ENCODE measurements at regions not wholly inside any gene's neighbourhood (a gene's known extent, or its start where the extent isn't known, plus 50 kb on each side); places are given as distances from the start of the nearest gene placed in this dataset.

DNA sequence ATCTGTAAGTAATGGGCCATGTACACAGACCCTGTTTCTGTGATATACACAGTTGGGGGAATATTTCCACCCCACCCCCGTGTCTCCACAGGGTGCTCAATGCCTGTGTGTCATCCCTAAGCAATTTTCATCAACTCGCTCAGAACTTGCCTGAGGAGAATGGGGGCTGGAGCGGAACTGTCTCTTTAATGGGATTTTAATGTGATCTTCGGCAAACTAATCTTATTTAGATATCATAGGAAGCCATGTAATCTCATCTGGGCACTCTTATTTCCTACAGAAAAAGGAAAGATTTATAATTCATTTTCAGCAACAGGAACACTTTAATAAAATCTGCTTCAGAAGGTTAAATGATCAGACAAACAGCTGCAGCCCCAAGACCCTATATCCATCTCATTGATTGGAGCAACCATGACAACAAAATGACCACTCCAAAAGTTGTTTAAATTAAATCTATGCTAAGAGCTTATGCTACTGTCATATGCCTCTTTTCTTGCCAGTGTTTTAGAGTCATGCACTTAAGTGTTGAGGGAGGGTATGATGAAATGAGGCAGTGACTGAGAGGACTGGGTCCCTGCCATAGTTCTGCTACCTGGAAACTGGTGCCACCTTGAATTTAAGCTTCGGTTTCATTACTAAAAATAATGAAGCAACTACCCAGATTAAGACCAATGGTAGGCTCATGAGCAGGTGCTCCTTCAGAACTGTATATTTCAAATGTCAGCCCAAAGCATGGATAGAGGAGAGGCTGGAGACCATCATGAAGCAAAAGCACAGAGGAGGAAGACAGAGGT lies 183.1 kb upstream of the DDX18 start:
- no peak for TF ChIP-seq EZH2phosphoT487 (IDR thresholded peaks at IDR 0.05)
- TF ChIP-seq, protein P1, sequence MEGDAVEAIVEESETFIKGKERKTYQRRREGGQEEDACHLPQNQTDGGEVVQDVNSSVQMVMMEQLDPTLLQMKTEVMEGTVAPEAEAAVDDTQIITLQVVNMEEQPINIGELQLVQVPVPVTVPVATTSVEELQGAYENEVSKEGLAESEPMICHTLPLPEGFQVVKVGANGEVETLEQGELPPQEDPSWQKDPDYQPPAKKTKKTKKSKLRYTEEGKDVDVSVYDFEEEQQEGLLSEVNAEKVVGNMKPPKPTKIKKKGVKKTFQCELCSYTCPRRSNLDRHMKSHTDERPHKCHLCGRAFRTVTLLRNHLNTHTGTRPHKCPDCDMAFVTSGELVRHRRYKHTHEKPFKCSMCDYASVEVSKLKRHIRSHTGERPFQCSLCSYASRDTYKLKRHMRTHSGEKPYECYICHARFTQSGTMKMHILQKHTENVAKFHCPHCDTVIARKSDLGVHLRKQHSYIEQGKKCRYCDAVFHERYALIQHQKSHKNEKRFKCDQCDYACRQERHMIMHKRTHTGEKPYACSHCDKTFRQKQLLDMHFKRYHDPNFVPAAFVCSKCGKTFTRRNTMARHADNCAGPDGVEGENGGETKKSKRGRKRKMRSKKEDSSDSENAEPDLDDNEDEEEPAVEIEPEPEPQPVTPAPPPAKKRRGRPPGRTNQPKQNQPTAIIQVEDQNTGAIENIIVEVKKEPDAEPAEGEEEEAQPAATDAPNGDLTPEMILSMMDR (IDR thresholded peaks at IDR 0.05): no peak
- no peak for TF ChIP-seq EZH2 (IDR thresholded peaks at IDR 0.05)

Measured in neural progenitor cell (in vitro differentiated cells).